ENCODE measurements at regions not wholly inside any gene's neighbourhood (a gene's known extent, or its start where the extent isn't known, plus 50 kb on each side); places are given as distances from the start of the nearest gene placed in this dataset.

DNA sequence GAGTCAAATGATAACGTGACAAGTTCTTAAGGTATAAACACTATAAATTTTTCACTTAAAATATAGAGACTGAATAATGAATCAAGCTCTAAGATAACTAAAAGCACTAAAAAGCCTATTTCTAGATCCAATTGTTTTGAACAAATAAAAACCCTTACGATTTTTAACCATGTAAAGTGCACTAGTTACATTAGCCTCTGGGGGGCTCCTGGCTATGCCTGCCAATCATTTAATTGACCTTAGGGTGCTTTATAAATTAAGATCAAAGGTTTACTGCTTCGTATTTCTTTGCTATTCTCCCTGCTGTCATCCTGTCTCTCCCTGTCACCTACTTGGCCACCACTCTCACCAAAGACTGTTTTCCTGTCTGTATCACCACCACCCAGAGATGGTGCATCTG, 133.4 kb downstream of the ESM1 start:
- DNase-seq (ENCODE audit: low read depth in 2 of 2) = no peak

GRCh38 chr5:54851449-54851848, 133.9 kb downstream of the ESM1 start:
- DNase-seq (ENCODE audit: low read depth in 2 of 2) = no peak

GRCh38 chr5:54848581-54848980, 136.8 kb downstream of the ESM1 start:
- no peak for DNase-seq (ENCODE audit: low read depth in 2 of 2)

- DNase-seq (ENCODE audit: low read depth in 2 of 2) = no peak
These were observed 139.8 kb downstream of the ESM1 start for GRCh38 chr5:54845567-54845941.

DNA sequence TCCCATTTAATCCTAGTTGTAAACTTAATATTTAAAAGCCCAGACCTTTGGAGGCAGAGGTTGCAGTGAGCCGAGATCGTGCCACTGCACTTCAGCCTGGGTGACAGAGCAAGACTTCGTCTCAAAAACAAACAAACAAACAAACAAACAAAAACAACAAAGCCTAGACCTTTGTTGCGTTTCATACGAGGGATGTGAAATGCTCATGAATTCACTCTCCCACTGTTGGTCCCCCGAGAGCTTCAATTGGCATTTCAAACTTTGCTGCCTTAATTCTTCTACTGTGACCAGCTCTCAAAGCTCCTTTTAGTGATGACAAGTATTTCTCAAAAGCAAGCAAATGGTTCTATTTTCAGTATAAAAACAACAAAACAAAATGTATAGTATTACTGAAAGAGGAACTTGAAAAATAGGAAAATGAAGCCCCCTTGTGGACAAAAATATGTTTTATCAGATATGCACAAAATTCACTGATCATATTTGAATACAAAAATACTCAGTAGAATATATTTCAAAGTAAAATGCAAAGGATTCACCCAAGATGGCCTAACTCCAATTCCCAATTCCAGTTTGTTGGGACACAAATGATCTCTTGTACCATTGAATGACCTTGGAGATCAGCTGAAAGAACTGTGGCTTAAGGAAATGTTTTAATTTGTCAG, 140.4 kb downstream of the ESM1 start:
- no peak for DNase-seq (ENCODE audit: low read depth in 2 of 2)

DNA sequence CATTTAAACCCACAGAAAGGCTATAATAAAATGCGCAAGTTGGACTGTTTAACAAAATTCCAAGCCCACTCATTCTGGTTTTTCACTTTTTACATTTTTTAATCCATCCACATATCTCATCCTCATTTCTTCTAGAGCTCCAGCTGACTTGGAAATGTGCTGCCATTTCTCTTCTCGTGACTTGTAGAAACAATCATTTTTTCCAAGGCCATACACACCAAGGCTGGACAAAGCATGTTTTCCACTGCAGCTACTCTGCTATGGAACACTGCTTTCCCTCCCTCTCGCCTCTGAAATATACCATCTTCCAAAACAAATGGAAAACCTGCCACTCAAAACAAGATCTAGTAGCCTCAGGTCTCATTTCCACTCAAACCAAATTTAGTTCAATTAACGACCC, 141.1 kb downstream of the ESM1 start:
- no peak for DNase-seq (ENCODE audit: low read depth in 2 of 2)

- DNase-seq (ENCODE audit: low read depth in 2 of 2) = no peak
These were observed 143.9 kb downstream of the ESM1 start for GRCh38 chr5:54841481-54841880.

GRCh38 chr5:54838843-54839242, 146.6 kb downstream of the ESM1 start:
- no peak for DNase-seq (ENCODE audit: low read depth in 2 of 2)

- no peak for DNase-seq (ENCODE audit: low read depth in 2 of 2)
These were observed 147.4 kb downstream of the ESM1 start for GRCh38 chr5:54837981-54838380.

DNA sequence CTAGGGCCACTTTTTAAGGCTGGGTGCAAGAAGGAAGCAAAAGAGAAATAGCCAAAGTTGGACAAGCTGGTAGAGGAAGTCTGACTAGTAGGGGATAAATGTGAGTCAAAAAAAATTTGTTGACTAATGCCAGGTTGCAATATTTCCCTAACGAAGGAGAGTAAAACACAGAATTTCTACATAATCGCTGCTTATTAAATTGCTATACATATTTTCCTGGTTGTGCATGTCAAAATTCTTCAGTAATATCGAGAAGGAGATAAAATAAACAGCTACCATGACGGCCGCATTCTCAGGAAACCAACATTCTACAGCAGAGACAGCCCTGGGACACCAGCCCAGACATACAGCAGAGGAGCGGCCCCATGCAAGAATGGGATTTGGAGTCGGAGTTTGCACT, 148.3 kb downstream of the ESM1 start:
- no peak for DNase-seq (ENCODE audit: low read depth in 2 of 2)

GRCh38 chr5:54835647-54836046, 149.7 kb downstream of the ESM1 start:
- no peak for DNase-seq (ENCODE audit: low read depth in 2 of 2)

- no peak for DNase-seq (ENCODE audit: low read depth in 2 of 2)
These were observed 151.1 kb downstream of the ESM1 start for GRCh38 chr5:54834121-54834842.

DNA sequence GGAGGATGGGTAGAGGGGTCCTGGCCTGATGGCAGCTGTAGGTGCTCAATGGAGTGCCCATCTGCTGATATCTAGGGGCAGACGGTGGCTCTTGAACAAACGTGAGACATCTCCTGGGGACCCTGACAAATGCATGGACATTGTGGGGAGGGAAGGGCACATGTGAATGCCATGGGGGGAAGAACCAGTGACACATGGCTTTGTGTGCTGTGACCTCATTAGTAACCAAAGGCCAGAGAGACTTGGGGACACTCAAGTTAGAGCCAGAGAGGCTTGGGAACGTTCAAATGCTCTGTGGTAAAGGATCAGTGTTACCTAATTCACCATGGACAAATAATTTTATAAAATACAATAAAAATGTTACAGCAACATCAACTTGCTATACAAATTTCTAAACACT, 151.8 kb downstream of the ESM1 start:
- DNase-seq (ENCODE audit: low read depth in 2 of 2) = no peak

- no peak for DNase-seq (ENCODE audit: low read depth in 2 of 2)
These were observed 152.5 kb downstream of the ESM1 start for GRCh38 chr5:54832858-54833257.

- DNase-seq (ENCODE audit: low read depth in 2 of 2) = no peak
These were observed 153.3 kb downstream of the ESM1 start for GRCh38 chr5:54832045-54832444.

- DNase-seq (ENCODE audit: low read depth in 2 of 2) = no peak
These were observed 154.2 kb downstream of the ESM1 start for GRCh38 chr5:54831233-54831632.

DNA sequence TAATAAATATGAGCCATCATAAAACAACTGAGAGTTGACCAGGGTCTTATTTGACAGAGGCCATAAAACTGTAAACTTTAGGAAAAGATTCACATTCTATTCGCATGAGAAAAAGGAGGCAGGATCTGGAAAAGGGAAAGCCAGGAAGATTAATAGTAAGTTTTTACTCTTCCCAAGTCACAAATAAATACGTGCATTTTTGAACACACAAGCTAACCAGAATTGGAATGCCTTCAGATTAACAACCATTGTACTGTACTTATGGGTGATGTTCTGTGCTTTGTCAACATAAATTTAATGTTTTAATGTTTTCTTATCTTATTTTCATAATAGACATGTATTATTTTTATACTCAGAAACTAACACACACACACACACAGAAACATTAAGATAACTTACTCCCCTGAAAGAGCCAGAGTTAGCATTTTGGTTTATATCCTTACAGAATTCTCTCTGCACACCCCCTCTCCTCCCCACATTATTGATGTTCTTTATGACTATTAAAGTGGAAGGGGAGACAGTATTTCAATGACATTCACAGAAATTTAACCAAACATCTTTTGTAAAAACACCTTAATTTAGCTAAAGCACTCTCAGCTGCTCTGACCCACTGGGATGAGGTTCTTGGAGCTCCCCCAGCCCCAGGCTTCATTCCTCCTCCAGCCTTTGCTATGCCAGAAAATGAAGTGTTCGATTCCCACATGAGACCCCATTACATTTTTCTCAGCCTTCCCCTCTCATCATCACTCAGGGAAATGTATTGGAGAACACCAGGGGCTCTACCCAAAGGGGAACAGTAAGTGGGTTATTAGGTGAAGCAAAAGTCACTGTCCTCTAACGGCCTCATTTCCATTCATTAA, 155.5 kb downstream of the ESM1 start:
- DNase-seq (ENCODE audit: low read depth in 2 of 2) = no peak

GRCh38 chr5:54829102-54829501, 156.3 kb downstream of the ESM1 start:
- no peak for DNase-seq (ENCODE audit: low read depth in 2 of 2)

- DNase-seq (ENCODE audit: low read depth in 2 of 2) = no peak
These were observed 157.2 kb downstream of the ESM1 start for GRCh38 chr5:54828151-54828550.

DNA sequence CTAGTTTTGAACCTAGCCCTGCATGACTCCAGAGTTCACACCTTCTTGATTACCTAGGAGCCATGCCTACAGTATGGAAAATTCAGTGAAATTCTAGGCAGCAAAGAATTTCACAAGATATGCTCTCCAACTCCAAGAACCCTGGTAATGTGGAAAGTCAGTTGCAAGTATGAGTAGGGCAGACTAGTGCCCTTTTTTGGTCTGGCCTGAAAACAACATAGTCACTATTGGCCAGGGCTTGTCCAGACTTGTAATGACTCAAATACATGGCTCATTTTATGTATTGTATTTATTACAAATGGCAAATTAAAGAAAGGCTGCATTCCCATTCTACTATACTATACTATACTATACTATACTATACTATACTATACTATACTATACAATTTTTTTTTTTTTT, 160.4 kb downstream of the ESM1 start:
- no peak for DNase-seq (ENCODE audit: low read depth in 2 of 2)

DNA sequence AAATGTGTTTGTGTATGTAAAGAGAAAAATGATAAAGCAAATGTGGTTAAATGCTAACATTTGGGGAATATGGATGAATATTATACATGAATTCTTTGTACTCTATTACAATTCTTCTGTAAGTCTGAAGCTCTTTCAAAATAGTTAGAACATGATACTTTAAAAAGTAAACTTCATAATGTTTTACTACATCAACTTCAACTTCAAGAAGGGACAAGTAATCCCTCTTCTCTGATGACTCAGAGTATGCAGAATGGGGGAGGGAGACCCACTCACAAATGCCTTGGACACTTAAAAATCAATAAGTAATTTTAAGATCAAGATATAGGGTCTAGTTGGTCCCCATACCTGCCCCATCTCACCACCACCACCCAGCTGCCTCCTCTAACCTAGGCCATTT, 162.4 kb downstream of the ESM1 start:
- no peak for DNase-seq (ENCODE audit: low read depth in 2 of 2)

DNA sequence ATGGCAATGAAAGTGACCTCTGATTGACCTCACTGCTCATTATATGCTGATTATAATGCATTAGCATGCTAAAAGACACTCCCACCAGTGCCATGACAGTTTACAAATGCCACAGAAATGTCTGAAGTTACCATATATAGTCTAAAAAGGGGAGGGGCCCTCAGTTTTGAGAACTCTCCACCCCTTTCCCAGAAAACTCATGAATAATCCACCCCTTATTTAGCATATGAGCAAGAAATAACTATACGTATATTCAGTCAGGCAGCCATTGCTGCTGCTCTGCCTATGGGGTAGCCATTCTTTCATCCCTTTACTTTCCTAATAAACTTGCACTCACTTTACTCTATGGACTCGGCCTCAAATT, 163.1 kb downstream of the ESM1 start:
- DNase-seq (ENCODE audit: low read depth in 2 of 2) = no peak
